Lung (tissue), 11 donors: ENCODE measurements at regions not wholly inside any gene's neighbourhood (a gene's known extent, or its start where the extent isn't known, plus 50 kb on each side); places are given as distances from the start of the nearest gene placed in this dataset.

Source experiments
- ATAC-seq: fragments of 200-7000 bp; cut with Tn5 transposase; one replicate; pipeline ENCODE4 v1.9.1; 2020; ENCODE audit warnings: moderate number of reproducible peaks; ENCODE audit not compliant: insufficient read depth, low FRiP score
- DNase-seq, 3 donors: peaks; one replicate each; pipeline ENCODE4 v3.0.0-alpha.2; 2013 to 2017
- H3K27ac ChIP-seq, 2 donors: one replicate each; pipeline ENCODE4 v1.5.1; 2013; ENCODE audit warnings: mild to moderate bottlenecking in 2 of 2, moderate library complexity in 2 of 2, control low read depth in 1 of 2, inconsistent platforms in 1 of 2, low read depth in 1 of 2, low read length in 1 of 2
- H3K27me3 ChIP-seq, 3 donors: one replicate each; pipeline ENCODE4 v1.5.1; 2013; ENCODE audit warnings: low read length in 2 of 3; ENCODE audit not compliant: control insufficient read depth in 3 of 3, insufficient read depth in 3 of 3
- H3K36me3 ChIP-seq, 4 donors: one replicate each; pipeline ENCODE4 v1.5.1; 2013; ENCODE audit warnings: low read length in 4 of 4, mild to moderate bottlenecking in 1 of 4, moderate library complexity in 1 of 4; ENCODE audit not compliant: control insufficient read depth in 4 of 4, insufficient read depth in 4 of 4
- H3K4me1 ChIP-seq, 5 donors: one replicate each; pipeline ENCODE4 v1.5.1; 2013; ENCODE audit warnings: low read length in 5 of 5, mild to moderate bottlenecking in 2 of 5, moderate library complexity in 1 of 5; ENCODE audit not compliant: control insufficient read depth in 5 of 5, insufficient read depth in 5 of 5
- H3K4me3 ChIP-seq: one replicate; pipeline ENCODE4 v1.5.1; 2013; ENCODE audit warnings: mild to moderate bottlenecking, control low read depth, moderate library complexity
- H3K9ac ChIP-seq, 2 donors: one replicate each; pipeline ENCODE4 v1.5.1; 2013; ENCODE audit warnings: low read length in 2 of 2, control low read depth in 1 of 2; ENCODE audit not compliant: insufficient read depth in 1 of 2
- H3K9me3 ChIP-seq, 4 donors: one replicate each; pipeline ENCODE4 v1.5.1; 2013; ENCODE audit warnings: low read length in 3 of 4, mild to moderate bottlenecking in 1 of 4, moderate library complexity in 1 of 4; ENCODE audit not compliant: control insufficient read depth in 4 of 4, insufficient read depth in 3 of 4
- CTCF ChIP-seq: IDR thresholded peaks from 2 replicates; pipeline ENCODE4 v1.5.1; 2012; ENCODE audit warnings: mild to moderate bottlenecking; ENCODE audit errors: control extremely low read depth, extremely low read depth
- WGBS, 2 donors: extraction: QIAGEN DNeasy Blood & Tissue Kit; methylation state at CpG; one replicate each; pipeline ENCODE4 v1.1.7; 2013; 5-methylcytosine and 5-hydroxymethylcytosine counted together
- donor health status: control.
- donor health status: control.
- donor health status: Bipolar disorder and iron deficiency.
- donor health status: healthy.
- donor health status: DM: yes; HTN: yes; CAD: no.

DNA sequence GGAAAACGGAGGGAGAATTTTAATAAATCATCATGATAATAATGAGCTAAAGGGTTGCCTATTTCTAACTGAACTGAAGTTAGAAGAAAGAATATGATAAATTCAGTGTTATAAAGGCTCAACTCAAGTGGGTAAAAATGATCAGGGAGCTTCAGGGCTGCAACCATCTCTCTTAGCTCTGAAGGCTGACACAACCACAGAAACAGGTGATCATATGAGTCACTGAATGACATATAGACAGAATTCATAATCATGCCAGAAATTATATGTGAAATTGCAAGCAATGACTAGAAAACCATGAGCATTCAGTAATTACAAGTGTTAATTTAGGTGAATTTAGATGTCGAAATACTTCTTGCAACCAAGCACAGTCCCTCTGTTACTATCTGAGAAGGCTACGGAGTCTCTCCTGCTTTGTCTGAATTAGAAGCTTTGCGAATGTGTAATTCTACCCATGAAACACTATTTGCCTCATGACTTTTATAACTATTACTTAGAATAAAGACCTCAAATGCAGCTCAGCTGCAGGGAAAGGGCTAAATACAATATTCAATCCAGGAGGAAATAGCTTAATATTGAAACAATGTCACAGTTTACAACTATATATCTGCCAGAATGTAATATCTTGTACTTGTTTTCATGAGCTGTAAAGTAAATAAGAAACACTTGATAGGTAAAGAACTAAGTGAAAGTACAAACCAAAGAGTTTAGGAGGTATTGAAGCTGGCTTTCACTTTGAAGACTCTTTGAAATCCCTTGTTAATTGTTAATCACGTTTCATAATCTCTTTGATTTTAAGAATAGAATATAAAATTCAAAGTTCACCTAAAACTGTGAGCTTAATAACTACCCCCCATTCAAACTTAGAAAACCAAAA is 1972.6 kb downstream of the ARAP2 start:
- no peak for TF ChIP-seq CTCF
- 81 to 82% methylated on average over 5 of the region's 5 CpGs for WGBS, 2 donors
- ATAC-seq (no peak), DNase-seq (no peak)
- H3K36me3 ChIP-seq: no peaks in the 10 kb centered on the region
- H3K9me3 ChIP-seq: no peaks in the 10 kb centered on the region
- no peak overlapping the region for H3K27ac ChIP-seq
- H3K9ac ChIP-seq: no peak overlapping the region
- no peak overlapping the region for H3K4me3 ChIP-seq
- no peaks in the 10 kb centered on the region for H3K27me3 ChIP-seq
- no peaks in the 10 kb centered on the region for H3K4me1 ChIP-seq

DNA sequence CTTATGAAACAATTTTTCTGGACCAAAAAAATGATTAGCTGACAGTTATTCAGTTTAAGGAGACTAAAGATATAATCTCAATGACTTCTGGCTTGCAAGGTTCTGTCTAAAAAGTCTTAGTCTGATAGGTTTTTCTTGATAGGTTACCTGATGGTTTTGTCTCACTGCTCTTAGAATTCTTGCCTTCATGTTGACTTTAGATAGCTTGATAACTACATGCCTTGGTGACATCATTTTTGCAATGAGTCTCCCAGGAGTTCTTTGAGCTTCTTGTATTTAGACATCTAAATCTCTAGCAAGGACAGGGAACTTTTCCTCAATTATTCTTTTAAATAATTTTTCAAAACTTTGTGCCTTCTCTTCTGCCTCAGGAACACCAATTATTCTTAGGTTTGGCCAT is 1965.3 kb downstream of the ARAP2 start:
- H3K9me3 ChIP-seq: peaks cover 0 to 2% (median 0%) of the 10 kb centered on the region in 4 donors
- H3K27ac ChIP-seq: no peak overlapping the region
- no peak overlapping the region for H3K4me3 ChIP-seq
- TF ChIP-seq CTCF: no peak
- no peaks in the 10 kb centered on the region for H3K4me1 ChIP-seq
- DNase-seq (no peak), ATAC-seq (no peak)
- no peaks in the 10 kb centered on the region for H3K36me3 ChIP-seq
- no peaks in the 10 kb centered on the region for H3K27me3 ChIP-seq
- H3K9ac ChIP-seq: no peak overlapping the region

GRCh38 chr4:34280131-34280530 is 1964.2 kb downstream of the ARAP2 start:
- Histone ChIP-seq H3K36me3 (no peaks in the 10 kb centered on the region), H3K9ac (no peak overlapping the region), H3K27ac (no peak overlapping the region), H3K27me3 (no peaks in the 10 kb centered on the region), H3K9me3 (peaks cover 0 to 2% (median 0%) of the 10 kb centered on the region in 4 donors), H3K4me1 (no peaks in the 10 kb centered on the region), H3K4me3 (no peak overlapping the region)
- no peak for TF ChIP-seq CTCF
- 48 to 64% methylated on average over 2 of the region's 2 CpGs for WGBS, 2 donors
- DNase-seq: no peak
- no peak for ATAC-seq
